AG09309 (cell line): ENCODE measurements at regions not wholly inside any gene's neighbourhood (a gene's known extent, or its start where the extent isn't known, plus 50 kb on each side); places are given as distances from the start of the nearest gene placed in this dataset.
"Not testable (repeated sequence)": the region's sequence is repeated elsewhere in the genome, so short reads cannot be mapped to it uniquely, and the experiment has no call there.

Source experiments
- DNase-seq: peaks from one replicate; pipeline ENCODE4 v3.0.0-alpha.2; 2010; ENCODE audit warnings: low read depth
- H3K4me3 ChIP-seq: 2 replicates; pipeline ENCODE4 v1.5.1; 2011; ENCODE audit warnings: mild to moderate bottlenecking, low read depth, low read length, moderate library complexity; ENCODE audit not compliant: control insufficient read depth
- CTCF ChIP-seq: IDR thresholded peaks from 2 replicates; pipeline ENCODE4 v1.5.1; 2011; ENCODE audit warnings: mild to moderate bottlenecking, low read depth, low read length, inconsistent platforms; ENCODE audit not compliant: insufficient read depth, control insufficient read depth; ENCODE audit errors: missing control alignments

- H3K4me3 ChIP-seq = no peak overlapping the region
- TF ChIP-seq CTCF = no peak
- no peak for DNase-seq
These were observed 2115.3 kb downstream of the TP53TG3F start for GRCh38 chr16:35574454-35575431.

GRCh38 chr16:35575432-35575821 is 2116.0 kb downstream of the TP53TG3F start:
- no peak for TF ChIP-seq CTCF
- DNase-seq = no peak
- no peak overlapping the region for H3K4me3 ChIP-seq

GRCh38 chr16:35585411-35585810 is 2126.0 kb downstream of the TP53TG3F start:
- TF ChIP-seq CTCF = no peak
- H3K4me3 ChIP-seq = no peak overlapping the region
- DNase-seq = no peak

- DNase-seq, H3K4me3 ChIP-seq: not testable (repeated sequence)
- TF ChIP-seq CTCF = peak; percentile 15
These were observed 2131.5 kb downstream of the TP53TG3F start for GRCh38 chr16:35590913-35591312.

GRCh38 chr16:35596467-35596866 is 2137.1 kb downstream of the TP53TG3F start:
- no peak overlapping the region for H3K4me3 ChIP-seq
- no peak for TF ChIP-seq CTCF

GRCh38 chr16:35598696-35599332 is 2139.4 kb downstream of the TP53TG3F start:
- no peak for TF ChIP-seq CTCF
- H3K4me3 ChIP-seq = no peak overlapping the region
- DNase-seq = no peak

More at GRCh38 chr16:35596467-35596866, 2137.1 kb downstream of the TP53TG3F start:
- DNase-seq = no peak
